ENCODE measurements at regions not wholly inside any gene's neighbourhood (a gene's known extent, or its start where the extent isn't known, plus 50 kb on each side); places are given as distances from the start of the nearest gene placed in this dataset.
A peak's percentile ranks its signal among the peaks of the same experiment; 100 is the strongest.

DNA sequence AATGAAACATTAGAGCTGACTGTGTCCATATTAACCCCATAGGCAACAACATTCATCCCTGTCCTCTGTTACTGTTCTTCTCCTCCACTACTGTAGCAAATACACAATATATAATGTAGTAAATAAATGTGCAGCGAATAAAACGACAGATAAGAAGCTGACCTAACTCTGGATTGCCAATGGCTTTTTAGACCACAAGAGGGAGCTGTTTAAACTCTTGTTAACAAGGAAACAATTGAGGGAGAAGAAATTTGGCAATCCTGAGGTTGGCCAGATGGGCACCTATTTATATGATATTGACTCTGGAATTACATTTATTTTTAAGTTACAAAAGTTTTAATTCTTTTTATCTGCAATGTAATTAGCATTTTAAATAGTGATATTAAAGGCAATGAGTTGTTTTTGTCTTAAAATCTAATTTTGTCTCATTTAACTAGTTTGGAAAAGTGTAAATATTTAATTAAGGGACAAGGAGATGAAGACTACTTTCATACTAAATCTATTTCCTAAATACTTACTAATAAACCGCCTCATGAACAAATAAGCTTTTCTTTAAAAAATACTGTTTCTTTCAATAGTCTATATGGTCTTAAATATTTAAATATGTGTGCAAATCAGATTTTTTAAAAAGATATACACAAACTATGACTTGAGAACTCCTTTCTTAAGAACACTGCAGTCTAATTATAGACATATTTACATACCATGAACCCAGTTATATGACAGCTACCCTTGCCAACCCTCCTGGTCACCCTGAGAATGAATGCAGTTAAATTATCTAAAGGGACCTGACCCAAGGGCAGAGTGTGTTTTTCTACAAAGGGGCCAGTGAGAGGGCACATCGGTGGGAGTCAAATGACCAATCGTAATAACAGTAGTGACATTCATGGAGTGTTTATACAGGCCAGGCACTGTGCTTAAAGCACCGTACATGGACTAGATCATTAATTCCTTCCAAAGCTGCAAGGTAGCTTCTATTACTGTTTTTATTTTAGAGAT lies 52.9 kb upstream of the HPF1 start:
- H2BK20ac ChIP-seq (ENCODE audit: low read length), result no peak overlapping the region
- peak; percentile 83 for FAIRE-seq
- no peaks in the 10 kb centered on the region; the same call in 1 of the 2 replicates for H3K23me2 ChIP-seq (ENCODE audit: low read depth, low read length)
- H3K14ac ChIP-seq (ENCODE audit: insufficient read length), result no peak overlapping the region
- 59% methylated on average over 6 of the region's 6 CpGs; no CpG with 5 or more reads in 1 of the 2 experiments for WGBS, 2 experiments (ENCODE audit: extremely low coverage in 1 of 2, insufficient coverage in 1 of 2, insufficient read length in 1 of 2, insufficient replicate concordance in 2 of 2, low coverage in 1 of 2, low lambda C conversion rate in 2 of 2, missing lambda C conversion rate in 1 of 2)
- no peaks in the 10 kb centered on the region for H4K20me1 ChIP-seq (replicated peaks in 1 of 2; ENCODE audit: control insufficient read depth in 1 of 2, insufficient read depth in 2 of 2, low read length in 2 of 2)
- no peak overlapping the region for H3K4me2 ChIP-seq (ENCODE audit: insufficient read depth in 1 of 2, low read depth in 2 of 2, low read length in 2 of 2)
- H3K4me1 ChIP-seq (replicated peaks in 1 of 4; ENCODE audit: control insufficient read depth in 3 of 4, insufficient read depth in 4 of 4, low read length in 3 of 4), result no peaks in the 10 kb centered on the region
- no peak overlapping the region for H3K4ac ChIP-seq (replicated peaks; ENCODE audit: insufficient read length, low read depth, low read length)
- H4K5ac ChIP-seq (ENCODE audit: insufficient read length, low read depth, low read length), result no peak overlapping the region
- no peak overlapping the region for H4K8ac ChIP-seq (ENCODE audit: extremely low read depth, insufficient read depth, low read length)
- no peak overlapping the region for H3K27ac ChIP-seq (ENCODE audit: low read depth, low read length)
- no peak overlapping the region for H2AK5ac ChIP-seq (ENCODE audit: low read depth, low read length)
- H3K79me1 ChIP-seq (ENCODE audit: low read depth, low read length), result no peaks in the 10 kb centered on the region
- no peak overlapping the region for H3K23ac ChIP-seq (ENCODE audit: insufficient read length)
- H3K9ac ChIP-seq (replicated peaks in 1 of 4; ENCODE audit: extremely low read depth in 1 of 4, low read depth in 3 of 4, low read length in 3 of 4), result no peak overlapping the region
- H3K79me2 ChIP-seq (ENCODE audit: control insufficient read depth in 1 of 2, insufficient read depth in 2 of 2, low read length in 2 of 2), result no peaks in the 10 kb centered on the region
- peak overlapping the region; percentile 48; the same call in 1 of the 2 replicates for H2AFZ ChIP-seq (ENCODE audit: low read length)
- H3K27me3 ChIP-seq (replicated peaks in 1 of 4; ENCODE audit: control insufficient read depth in 3 of 4, extremely low read depth in 1 of 4, insufficient read depth in 3 of 4, low read length in 3 of 4), result no peaks in the 10 kb centered on the region
- H2BK12ac ChIP-seq (ENCODE audit: low read depth, low read length), result no peak overlapping the region
- ChIA-PET CTCF (ENCODE audit: partially characterized antibody) (interaction anchor here (0.6 to 8.0 kb wide), 71 partner anchors 9 to 930 kb away, joined by 3 to 94 read pairs (median 5); partner anchors contain the start of genes CLCN3, MFAP3L and NEK1), POLR2A (ENCODE audit: partially characterized antibody) (interaction anchor here (1.0 kb wide), 1 partner anchor 237 kb away, joined by 4 read pairs; no protein-coding TSS in a partner anchor)
- no peak overlapping the region for H4K91ac ChIP-seq (replicated peaks; ENCODE audit: insufficient read length, low read length)
- H3K18ac ChIP-seq (ENCODE audit: extremely low read depth, low read length), result no peak overlapping the region
- no peak overlapping the region for H3K4me3 ChIP-seq (ENCODE audit: extremely low read depth in 1 of 4, insufficient read depth in 2 of 4, low read depth in 3 of 4, low read length in 4 of 4)
- no peak for DNase-seq (ENCODE audit: low read depth in 1 of 2, low spot score in 2 of 2)
- no peak overlapping the region for H2BK5ac ChIP-seq (ENCODE audit: low read depth, low read length)
- no peaks in the 10 kb centered on the region for H3K36me3 ChIP-seq (ENCODE audit: control insufficient read depth in 2 of 4, insufficient read depth in 4 of 4, low read length in 3 of 4)
- H3K9me3 ChIP-seq (ENCODE audit: insufficient read depth in 2 of 2, low read depth in 1 of 2, low read length in 1 of 2), result peaks cover 4% of the 10 kb centered on the region in 2 experiments; a peak in 2 of 4 replicates
- no peak overlapping the region for H2BK120ac ChIP-seq (replicated peaks; ENCODE audit: low read depth, low read length)
- H2BK15ac ChIP-seq (ENCODE audit: low read length), result no peak overlapping the region
- H3K56ac ChIP-seq (replicated peaks; ENCODE audit: insufficient read length, low read depth, low read length), result no peak overlapping the region
- TF ChIP-seq, protein P1, sequence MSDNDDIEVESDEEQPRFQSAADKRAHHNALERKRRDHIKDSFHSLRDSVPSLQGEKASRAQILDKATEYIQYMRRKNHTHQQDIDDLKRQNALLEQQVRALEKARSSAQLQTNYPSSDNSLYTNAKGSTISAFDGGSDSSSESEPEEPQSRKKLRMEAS (IDR thresholded peaks at IDR 0.05), result no peak
- TF ChIP-seq SP2 (IDR thresholded peaks at IDR 0.05; ENCODE audit: low read length) (no peak), MAFK (IDR thresholded peaks at IDR 0.05; ENCODE audit: low read depth, low read length) (no peak), RFX5 (IDR thresholded peaks at IDR 0.05; ENCODE audit: borderline replicate concordance, low read depth, low read length) (no peak), CHD1 (IDR thresholded peaks at IDR 0.05; ENCODE audit: low read depth, low read length) (no peak), KDM1A (IDR thresholded peaks at IDR 0.05; ENCODE audit: borderline replicate concordance, low read length) (no peak), PHF8 (conservative IDR thresholded peaks at IDR 0.05; ENCODE audit: low read depth, low read length) (no peak), YY1 (IDR thresholded peaks at IDR 0.05; ENCODE audit: low read depth, low read length) (no peak), RXRA (IDR thresholded peaks at IDR 0.05; ENCODE audit: insufficient read depth, low read depth, low read length) (no peak)
- TF ChIP-seq, protein P2, sequence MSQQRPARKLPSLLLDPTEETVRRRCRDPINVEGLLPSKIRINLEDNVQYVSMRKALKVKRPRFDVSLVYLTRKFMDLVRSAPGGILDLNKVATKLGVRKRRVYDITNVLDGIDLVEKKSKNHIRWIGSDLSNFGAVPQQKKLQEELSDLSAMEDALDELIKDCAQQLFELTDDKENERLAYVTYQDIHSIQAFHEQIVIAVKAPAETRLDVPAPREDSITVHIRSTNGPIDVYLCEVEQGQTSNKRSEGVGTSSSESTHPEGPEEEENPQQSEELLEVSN (IDR thresholded peaks at IDR 0.05), result no peak

Data from H1 (cell line).